ENCODE measurements at regions not wholly inside any gene's neighbourhood (a gene's known extent, or its start where the extent isn't known, plus 50 kb on each side); places are given as distances from the start of the nearest gene placed in this dataset.

GRCh38 chr10:33632432-33632831 is 298.0 kb upstream of the NRP1 start:
- no peak for TF ChIP-seq CTCF (IDR thresholded peaks at IDR 0.05; ENCODE audit: low read depth, low read length, poor library complexity, severe bottlenecking)
- no peak for TF ChIP-seq EZH2phosphoT487 (IDR thresholded peaks at IDR 0.05; ENCODE audit: borderline replicate concordance, low read length)
